ENCODE measurements at regions not wholly inside any gene's neighbourhood (a gene's known extent, or its start where the extent isn't known, plus 50 kb on each side); places are given as distances from the start of the nearest gene placed in this dataset. TPM values are rescaled to one million over a fixed set of nuclear protein-coding genes. Genes with fewer than 3 reads are reported as not detected.

- no CpG with 5 or more reads among the region's 2 CpGs for WGBS, 2 donors (ENCODE audit: extremely low coverage in 2 of 2, insufficient read length in 2 of 2, insufficient replicate concordance in 1 of 2)
- no peak overlapping the region for H4K8ac ChIP-seq (ENCODE audit: low read depth, low read length)
- H3K27ac ChIP-seq (replicated peaks; ENCODE audit: low read length), result no peak overlapping the region
Measured at GRCh38 chr11:110763249-110764011, 51.2 kb upstream of the ARHGAP20 start.

GRCh38 chr11:110762590-110762989 lies 50.4 kb upstream of the ARHGAP20 start:
- H4K8ac ChIP-seq (ENCODE audit: low read depth, low read length), result no peak overlapping the region
- no peak overlapping the region for H3K4ac ChIP-seq (ENCODE audit: low read length)
- no peak overlapping the region for H3K9ac ChIP-seq (ENCODE audit: low read depth, low read length, poor library complexity)
- H3K18ac ChIP-seq (ENCODE audit: low read length), result no peak overlapping the region
- no peak overlapping the region for H2AK5ac ChIP-seq (ENCODE audit: low read depth, low read length)
- no peak overlapping the region for H4K91ac ChIP-seq (ENCODE audit: low read depth, low read length, poor library complexity)
- no peaks in the 10 kb centered on the region for H3K9me3 ChIP-seq (replicated peaks in 1 of 2; ENCODE audit: control insufficient read depth in 2 of 2, insufficient read depth in 1 of 2, low read depth in 1 of 2, low read length in 2 of 2)
- H3K4me1 ChIP-seq (ENCODE audit: control insufficient read depth in 2 of 2, insufficient read depth in 1 of 2, low read depth in 1 of 2, low read length in 2 of 2), result peaks cover 0 to 2% of the 10 kb centered on the region in 2 donors
- H3K23ac ChIP-seq (ENCODE audit: low read depth, low read length, poor library complexity), result no peak overlapping the region
- no peak overlapping the region for H2BK15ac ChIP-seq (ENCODE audit: low read length)
- H2BK120ac ChIP-seq (ENCODE audit: low read depth, low read length), result no peak overlapping the region
- H3K27me3 ChIP-seq (ENCODE audit: control insufficient read depth in 3 of 3, insufficient read depth in 3 of 3, low read depth in 1 of 3, low read length in 3 of 3), result no peaks in the 10 kb centered on the region
- H3K4me2 ChIP-seq (ENCODE audit: insufficient read depth, low read length, poor library complexity, severe bottlenecking), result no peak overlapping the region
- DNase-seq (ENCODE audit: low spot score), result no peak
- H3K36me3 ChIP-seq (replicated peaks in 1 of 2; ENCODE audit: control insufficient read depth in 2 of 2, insufficient read depth in 2 of 2, low read length in 2 of 2), result no peaks in the 10 kb centered on the region
- H2BK12ac ChIP-seq (ENCODE audit: low read length), result no peak overlapping the region
- H2BK5ac ChIP-seq (ENCODE audit: low read length), result no peak overlapping the region
- no peak overlapping the region for H3K4me3 ChIP-seq (ENCODE audit: low read length in 2 of 2)
- WGBS, 2 donors (ENCODE audit: extremely low coverage in 2 of 2, insufficient read length in 2 of 2, insufficient replicate concordance in 1 of 2), result no CpG with 5 or more reads among the region's 2 CpGs
- H3K27ac ChIP-seq (replicated peaks; ENCODE audit: low read length), result no peak overlapping the region
- no peaks in the 10 kb centered on the region for H3K79me1 ChIP-seq (ENCODE audit: low read depth, low read length)
- H2AFZ ChIP-seq (ENCODE audit: low read length), result no peak overlapping the region
- H3K14ac ChIP-seq (ENCODE audit: low read length), result no peak overlapping the region

More at GRCh38 chr11:110763249-110764011, 51.2 kb upstream of the ARHGAP20 start:
- no peak overlapping the region for H2BK5ac ChIP-seq (ENCODE audit: low read length)
- H3K9me3 ChIP-seq (replicated peaks in 1 of 2; ENCODE audit: control insufficient read depth in 2 of 2, insufficient read depth in 1 of 2, low read depth in 1 of 2, low read length in 2 of 2), result no peaks in the 10 kb centered on the region
- H4K91ac ChIP-seq (ENCODE audit: low read depth, low read length, poor library complexity), result no peak overlapping the region
- H3K9ac ChIP-seq (ENCODE audit: low read depth, low read length, poor library complexity), result no peak overlapping the region
- H2AK5ac ChIP-seq (ENCODE audit: low read depth, low read length), result no peak overlapping the region
- H2BK120ac ChIP-seq (ENCODE audit: low read depth, low read length), result no peak overlapping the region
- H3K4me3 ChIP-seq (ENCODE audit: low read length in 2 of 2), result no peak overlapping the region
- H2BK15ac ChIP-seq (ENCODE audit: low read length), result no peak overlapping the region
- no peaks in the 10 kb centered on the region for H3K27me3 ChIP-seq (ENCODE audit: control insufficient read depth in 3 of 3, insufficient read depth in 3 of 3, low read depth in 1 of 3, low read length in 3 of 3)
- H3K14ac ChIP-seq (ENCODE audit: low read length), result no peak overlapping the region
- no peak overlapping the region for H2AFZ ChIP-seq (ENCODE audit: low read length)
- H2BK12ac ChIP-seq (ENCODE audit: low read length), result no peak overlapping the region
- H3K36me3 ChIP-seq (replicated peaks in 1 of 2; ENCODE audit: control insufficient read depth in 2 of 2, insufficient read depth in 2 of 2, low read length in 2 of 2), result no peaks in the 10 kb centered on the region
- H3K4me2 ChIP-seq (ENCODE audit: insufficient read depth, low read length, poor library complexity, severe bottlenecking), result no peak overlapping the region
- H3K79me1 ChIP-seq (ENCODE audit: low read depth, low read length), result no peaks in the 10 kb centered on the region
- H3K18ac ChIP-seq (ENCODE audit: low read length), result no peak overlapping the region
- DNase-seq (ENCODE audit: low spot score), result no peak
- H3K23ac ChIP-seq (ENCODE audit: low read depth, low read length, poor library complexity), result no peak overlapping the region
- H3K4ac ChIP-seq (ENCODE audit: low read length), result no peak overlapping the region
- peaks cover 0 to 2% of the 10 kb centered on the region in 2 donors for H3K4me1 ChIP-seq (ENCODE audit: control insufficient read depth in 2 of 2, insufficient read depth in 1 of 2, low read depth in 1 of 2, low read length in 2 of 2)

Small RNA genes lying in the stretch of these regions (small RNA-seq; reads per million reads assigned to genes)
- not detected for gene AP002963.1 (ENCODE audit: insufficient read depth)
- gene RNA5SP350 (ENCODE audit: insufficient read depth), result not detected

Measured in neuronal stem cell (in vitro differentiated cells).